Suprapubic skin (tissue), 4 donors: ENCODE measurements at regions not wholly inside any gene's neighbourhood (a gene's known extent, or its start where the extent isn't known, plus 50 kb on each side); places are given as distances from the start of the nearest gene placed in this dataset.

Experiments
- EP300 ChIP-seq: sonication (generic); formaldehyde crosslinking; IDR thresholded peaks from one replicate; pipeline ENCODE4 v1.6.1; 2017; ENCODE audit warnings: antibody characterized with exemption
- POLR2A ChIP-seq, 2 donors: fragments of 450-650 bp; IDR thresholded peaks; one replicate each; pipeline ENCODE4 v1.6.1; 2017; ENCODE audit warnings: antibody characterized with exemption in 2 of 2, mild to moderate bottlenecking in 2 of 2, moderate library complexity in 2 of 2
- POLR2AphosphoS5 ChIP-seq, 3 donors: sonication (generic); formaldehyde crosslinking; IDR thresholded peaks; one replicate each; pipeline ENCODE4 v1.6.1; 2017; ENCODE audit warnings: antibody characterized with exemption in 3 of 3
- TF ChIP-seq, protein P1 (sequence below), 2 donors: fragments of 200-600 bp in 1 of 2; fragments of 450-650 bp in 1 of 2; sonication (generic) in 1 of 2; IDR thresholded peaks; one replicate each; pipeline ENCODE4 v1.5.1; 2016 to 2019; ENCODE audit warnings: antibody characterized with exemption in 2 of 2, mild to moderate bottlenecking in 1 of 2, moderate library complexity in 1 of 2

DNA sequence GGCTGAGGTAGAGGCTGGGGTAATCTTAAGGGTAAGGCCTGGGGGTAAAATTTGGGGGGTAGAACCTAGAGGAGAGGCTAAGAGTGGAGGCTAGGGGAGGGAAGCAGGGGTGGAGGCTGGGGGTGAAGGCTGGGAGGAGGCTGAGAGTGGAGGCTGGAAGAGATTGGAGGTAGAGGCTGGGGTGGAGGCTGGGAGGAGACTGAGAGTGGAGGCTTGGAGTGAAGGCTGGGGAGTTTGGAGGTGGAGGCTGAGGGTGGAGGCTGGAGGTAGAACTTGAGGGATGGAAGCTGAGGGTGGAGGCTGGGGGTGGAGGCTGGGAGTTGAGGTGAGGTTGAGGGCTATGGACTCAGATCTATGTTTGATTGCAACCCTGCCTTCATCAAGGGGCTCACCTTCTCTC is 333.6 kb downstream of the C16orf95 start:
- TF ChIP-seq, protein P1, sequence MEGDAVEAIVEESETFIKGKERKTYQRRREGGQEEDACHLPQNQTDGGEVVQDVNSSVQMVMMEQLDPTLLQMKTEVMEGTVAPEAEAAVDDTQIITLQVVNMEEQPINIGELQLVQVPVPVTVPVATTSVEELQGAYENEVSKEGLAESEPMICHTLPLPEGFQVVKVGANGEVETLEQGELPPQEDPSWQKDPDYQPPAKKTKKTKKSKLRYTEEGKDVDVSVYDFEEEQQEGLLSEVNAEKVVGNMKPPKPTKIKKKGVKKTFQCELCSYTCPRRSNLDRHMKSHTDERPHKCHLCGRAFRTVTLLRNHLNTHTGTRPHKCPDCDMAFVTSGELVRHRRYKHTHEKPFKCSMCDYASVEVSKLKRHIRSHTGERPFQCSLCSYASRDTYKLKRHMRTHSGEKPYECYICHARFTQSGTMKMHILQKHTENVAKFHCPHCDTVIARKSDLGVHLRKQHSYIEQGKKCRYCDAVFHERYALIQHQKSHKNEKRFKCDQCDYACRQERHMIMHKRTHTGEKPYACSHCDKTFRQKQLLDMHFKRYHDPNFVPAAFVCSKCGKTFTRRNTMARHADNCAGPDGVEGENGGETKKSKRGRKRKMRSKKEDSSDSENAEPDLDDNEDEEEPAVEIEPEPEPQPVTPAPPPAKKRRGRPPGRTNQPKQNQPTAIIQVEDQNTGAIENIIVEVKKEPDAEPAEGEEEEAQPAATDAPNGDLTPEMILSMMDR (IDR thresholded peaks at IDR 0.05): no peak
- TF ChIP-seq EP300 (no peak), POLR2AphosphoS5 (IDR thresholded peaks at IDR 0.05) (no peak), POLR2A (IDR thresholded peaks at IDR 0.05) (no peak)
